ENCODE measurements at regions not wholly inside any gene's neighbourhood (a gene's known extent, or its start where the extent isn't known, plus 50 kb on each side); places are given as distances from the start of the nearest gene placed in this dataset.

DNA sequence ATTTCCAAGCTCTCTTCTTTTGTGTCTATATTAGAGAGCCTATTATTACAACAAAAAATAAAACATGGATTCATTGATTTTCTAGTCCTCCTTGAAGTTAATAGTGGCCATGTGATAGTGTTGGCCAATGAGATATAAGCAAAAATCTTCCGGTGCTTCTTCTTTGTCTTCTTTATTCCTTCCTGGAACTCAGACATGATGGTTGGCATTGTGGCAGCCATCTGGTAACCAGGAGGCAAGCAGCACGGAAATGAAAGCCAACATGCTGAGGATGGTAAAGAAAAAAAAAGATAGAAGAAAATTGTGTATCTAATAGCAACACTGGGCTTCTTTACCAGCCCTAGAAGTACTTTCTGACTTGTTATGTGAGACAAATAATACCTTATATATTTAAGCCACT is 50.8 kb upstream of the SEL1L start:
- TF ChIP-seq, protein P1, sequence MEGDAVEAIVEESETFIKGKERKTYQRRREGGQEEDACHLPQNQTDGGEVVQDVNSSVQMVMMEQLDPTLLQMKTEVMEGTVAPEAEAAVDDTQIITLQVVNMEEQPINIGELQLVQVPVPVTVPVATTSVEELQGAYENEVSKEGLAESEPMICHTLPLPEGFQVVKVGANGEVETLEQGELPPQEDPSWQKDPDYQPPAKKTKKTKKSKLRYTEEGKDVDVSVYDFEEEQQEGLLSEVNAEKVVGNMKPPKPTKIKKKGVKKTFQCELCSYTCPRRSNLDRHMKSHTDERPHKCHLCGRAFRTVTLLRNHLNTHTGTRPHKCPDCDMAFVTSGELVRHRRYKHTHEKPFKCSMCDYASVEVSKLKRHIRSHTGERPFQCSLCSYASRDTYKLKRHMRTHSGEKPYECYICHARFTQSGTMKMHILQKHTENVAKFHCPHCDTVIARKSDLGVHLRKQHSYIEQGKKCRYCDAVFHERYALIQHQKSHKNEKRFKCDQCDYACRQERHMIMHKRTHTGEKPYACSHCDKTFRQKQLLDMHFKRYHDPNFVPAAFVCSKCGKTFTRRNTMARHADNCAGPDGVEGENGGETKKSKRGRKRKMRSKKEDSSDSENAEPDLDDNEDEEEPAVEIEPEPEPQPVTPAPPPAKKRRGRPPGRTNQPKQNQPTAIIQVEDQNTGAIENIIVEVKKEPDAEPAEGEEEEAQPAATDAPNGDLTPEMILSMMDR (IDR thresholded peaks at IDR 0.05; ENCODE audit: low read length) = no peak
- no peak for TF ChIP-seq EZH2 (IDR thresholded peaks at IDR 0.05; ENCODE audit: borderline replicate concordance, low read length)
